Stimulated activated memory B cell treated with anti-CD40 and anti-IgM and Interleukin-4, amounts not matched to agents 10 μg/mL and 1 μg/mL and 100 μg/mL, for 72 hours (primary cell): ENCODE measurements at regions not wholly inside any gene's neighbourhood (a gene's known extent, or its start where the extent isn't known, plus 50 kb on each side); places are given as distances from the start of the nearest gene placed in this dataset.
"Not testable (repeated sequence)": the region's sequence is repeated elsewhere in the genome, so short reads cannot be mapped to it uniquely, and the experiment has no call there.

Experiments used
- ATAC-seq: fragments of 150-1000 bp; cut with Tn5 transposase; 2 replicates; pipeline ENCODE4 v1.10.0; 2021
- H3K27ac Mint-ChIP-seq: one replicate; pipeline ENCODE4 v1.8.0; 2022; ENCODE audit warnings: mild to moderate bottlenecking, mixed read lengths
- H3K27me3 Mint-ChIP-seq: one replicate; pipeline ENCODE4 v1.8.0; 2022; ENCODE audit warnings: mixed read lengths
- H3K36me3 Mint-ChIP-seq: one replicate; pipeline ENCODE4 v1.8.0; 2022; ENCODE audit warnings: mixed read lengths
- H3K4me1 Mint-ChIP-seq: one replicate; pipeline ENCODE4 v1.8.0; 2022; ENCODE audit warnings: mixed read lengths
- H3K4me3 Mint-ChIP-seq: one replicate; pipeline ENCODE4 v1.8.0; 2022; ENCODE audit warnings: mild to moderate bottlenecking, moderate library complexity, mixed read lengths
- H3K9me3 Mint-ChIP-seq: one replicate; pipeline ENCODE4 v1.8.0; 2022; ENCODE audit warnings: mixed read lengths

- no peaks in the 10 kb centered on the region for H3K4me1 Mint-ChIP-seq
Observed at GRCh38 chr1:78232630-78233029, 186.9 kb downstream of the GIPC2 start.

GRCh38 chr1:78234496-78234895 is 188.7 kb downstream of the GIPC2 start:
- peaks cover 3% of the 10 kb centered on the region for H3K9me3 Mint-ChIP-seq
- no peaks in the 10 kb centered on the region for H3K36me3 Mint-ChIP-seq
- no peak overlapping the region for H3K4me3 Mint-ChIP-seq
- no peaks in the 10 kb centered on the region for H3K4me1 Mint-ChIP-seq
- H3K27me3 Mint-ChIP-seq, result no peaks in the 10 kb centered on the region
- H3K27ac Mint-ChIP-seq, result no peak overlapping the region
- peak; percentile 27 for ATAC-seq

More at GRCh38 chr1:78232630-78233029, 186.9 kb downstream of the GIPC2 start:
- Mint-ChIP-seq H3K9me3 (no peaks in the 10 kb centered on the region), H3K27me3 (no peaks in the 10 kb centered on the region), H3K27ac (no peak overlapping the region), H3K36me3 (no peaks in the 10 kb centered on the region), H3K4me3 (no peak overlapping the region)
- ATAC-seq, result no peak

- Mint-ChIP-seq H3K27me3 (no peaks in the 10 kb centered on the region), H3K4me1 (no peaks in the 10 kb centered on the region), H3K9me3 (peaks cover 3% of the 10 kb centered on the region), H3K27ac (no peak overlapping the region), H3K4me3 (no peak overlapping the region), H3K36me3 (no peaks in the 10 kb centered on the region)
- no peak for ATAC-seq
Observed at GRCh38 chr1:78236716-78237115, 190.9 kb downstream of the GIPC2 start.

- Mint-ChIP-seq H3K27ac (no peak overlapping the region), H3K9me3 (peaks cover 3% of the 10 kb centered on the region), H3K27me3 (no peaks in the 10 kb centered on the region), H3K36me3 (no peaks in the 10 kb centered on the region), H3K4me3 (no peak overlapping the region), H3K4me1 (no peaks in the 10 kb centered on the region)
- ATAC-seq, result no peak
Observed at GRCh38 chr1:78237364-78237916, 191.7 kb downstream of the GIPC2 start.

- ATAC-seq, result no peak
- Mint-ChIP-seq H3K27me3 (no peaks in the 10 kb centered on the region), H3K4me3 (no peak overlapping the region), H3K9me3 (peaks cover 3% of the 10 kb centered on the region), H3K27ac (no peak overlapping the region), H3K36me3 (no peaks in the 10 kb centered on the region), H3K4me1 (no peaks in the 10 kb centered on the region)
Observed at GRCh38 chr1:78240191-78240590, 194.4 kb downstream of the GIPC2 start.

- H3K27ac Mint-ChIP-seq, result no peak overlapping the region
- no peak overlapping the region for H3K4me3 Mint-ChIP-seq
- H3K9me3 Mint-ChIP-seq, result peaks cover 3% of the 10 kb centered on the region
- H3K27me3 Mint-ChIP-seq, result no peaks in the 10 kb centered on the region
- ATAC-seq, result no peak
- H3K4me1 Mint-ChIP-seq, result no peaks in the 10 kb centered on the region
- no peaks in the 10 kb centered on the region for H3K36me3 Mint-ChIP-seq
Observed at GRCh38 chr1:78240755-78241154, 195.0 kb downstream of the GIPC2 start.

- no peaks in the 10 kb centered on the region for H3K27me3 Mint-ChIP-seq
- ATAC-seq, result no peak
- H3K36me3 Mint-ChIP-seq, result no peaks in the 10 kb centered on the region
Observed at GRCh38 chr1:78247079-78247478, 201.3 kb downstream of the GIPC2 start.

GRCh38 chr1:78250201-78250600 is 204.4 kb downstream of the GIPC2 start:
- H3K4me3 Mint-ChIP-seq, result no peak overlapping the region
- no peaks in the 10 kb centered on the region for H3K27me3 Mint-ChIP-seq
- H3K27ac Mint-ChIP-seq, result no peak overlapping the region
- H3K4me1 Mint-ChIP-seq, result no peaks in the 10 kb centered on the region
- peaks cover 3% of the 10 kb centered on the region for H3K9me3 Mint-ChIP-seq
- no peaks in the 10 kb centered on the region for H3K36me3 Mint-ChIP-seq
- ATAC-seq, result no peak

More at GRCh38 chr1:78247079-78247478, 201.3 kb downstream of the GIPC2 start:
- H3K4me3 Mint-ChIP-seq, result no peak overlapping the region
- peaks cover 3% of the 10 kb centered on the region for H3K9me3 Mint-ChIP-seq
- no peaks in the 10 kb centered on the region for H3K4me1 Mint-ChIP-seq
- H3K27ac Mint-ChIP-seq, result no peak overlapping the region

- no peak for ATAC-seq
- Mint-ChIP-seq H3K27me3 (peaks cover 9% of the 10 kb centered on the region), H3K9me3 (peaks cover 8% of the 10 kb centered on the region), H3K27ac (no peak overlapping the region), H3K4me1 (no peaks in the 10 kb centered on the region), H3K4me3 (no peak overlapping the region), H3K36me3 (no peaks in the 10 kb centered on the region)
Observed at GRCh38 chr1:78254517-78254916, 208.8 kb downstream of the GIPC2 start.

- H3K9me3 Mint-ChIP-seq, result peaks cover 12% of the 10 kb centered on the region
- no peak overlapping the region for H3K4me3 Mint-ChIP-seq
- H3K4me1 Mint-ChIP-seq, result no peaks in the 10 kb centered on the region
- no peak overlapping the region for H3K27ac Mint-ChIP-seq
- H3K36me3 Mint-ChIP-seq, result no peaks in the 10 kb centered on the region
- H3K27me3 Mint-ChIP-seq, result peaks cover 9% of the 10 kb centered on the region
- ATAC-seq, result no peak
Observed at GRCh38 chr1:78255383-78255782, 209.6 kb downstream of the GIPC2 start.

- no peak overlapping the region for H3K27ac Mint-ChIP-seq
- no peaks in the 10 kb centered on the region for H3K36me3 Mint-ChIP-seq
Observed at GRCh38 chr1:78255846-78256245, 210.1 kb downstream of the GIPC2 start.

GRCh38 chr1:78263459-78263858 is 217.7 kb downstream of the GIPC2 start:
- H3K4me1 Mint-ChIP-seq, result no peaks in the 10 kb centered on the region
- peaks cover 8% of the 10 kb centered on the region for H3K9me3 Mint-ChIP-seq
- no peak overlapping the region for H3K27ac Mint-ChIP-seq
- peak; percentile 57 for ATAC-seq
- H3K27me3 Mint-ChIP-seq, result no peaks in the 10 kb centered on the region
- no peak overlapping the region for H3K4me3 Mint-ChIP-seq
- no peaks in the 10 kb centered on the region for H3K36me3 Mint-ChIP-seq

More at GRCh38 chr1:78255846-78256245, 210.1 kb downstream of the GIPC2 start:
- H3K9me3 Mint-ChIP-seq, result peaks cover 10% of the 10 kb centered on the region
- no peak overlapping the region for H3K4me3 Mint-ChIP-seq
- no peak for ATAC-seq
- H3K4me1 Mint-ChIP-seq, result no peaks in the 10 kb centered on the region
- H3K27me3 Mint-ChIP-seq, result peaks cover 9% of the 10 kb centered on the region

- peaks cover 8% of the 10 kb centered on the region for H3K9me3 Mint-ChIP-seq
- no peak overlapping the region for H3K27ac Mint-ChIP-seq
- H3K27me3 Mint-ChIP-seq, result no peaks in the 10 kb centered on the region
- no peaks in the 10 kb centered on the region for H3K4me1 Mint-ChIP-seq
- no peak overlapping the region for H3K4me3 Mint-ChIP-seq
- ATAC-seq, result no peak
- H3K36me3 Mint-ChIP-seq, result no peaks in the 10 kb centered on the region
Observed at GRCh38 chr1:78263946-78264345, 218.2 kb downstream of the GIPC2 start.

- Mint-ChIP-seq H3K27ac (no peak overlapping the region), H3K4me1 (no peaks in the 10 kb centered on the region), H3K36me3 (no peaks in the 10 kb centered on the region), H3K9me3 (peaks cover 5% of the 10 kb centered on the region), H3K4me3 (no peak overlapping the region), H3K27me3 (no peaks in the 10 kb centered on the region)
- no peak for ATAC-seq
Observed at GRCh38 chr1:78267513-78268218, 221.9 kb downstream of the GIPC2 start.

- Mint-ChIP-seq H3K27ac (no peak overlapping the region), H3K27me3 (no peaks in the 10 kb centered on the region)
Observed at GRCh38 chr1:78269591-78269990, 221.2 kb upstream of the PTGFR start.

GRCh38 chr1:78271423-78271822 is 219.4 kb upstream of the PTGFR start:
- H3K27me3 Mint-ChIP-seq, result peaks cover 10% of the 10 kb centered on the region
- H3K9me3 Mint-ChIP-seq, H3K36me3 Mint-ChIP-seq, H3K27ac Mint-ChIP-seq, H3K4me1 Mint-ChIP-seq, H3K4me3 Mint-ChIP-seq, ATAC-seq: not testable (repeated sequence)

More at GRCh38 chr1:78269591-78269990, 221.2 kb upstream of the PTGFR start:
- peaks cover 5% of the 10 kb centered on the region for H3K9me3 Mint-ChIP-seq
- ATAC-seq, result no peak
- H3K36me3 Mint-ChIP-seq, result no peaks in the 10 kb centered on the region
- H3K4me1 Mint-ChIP-seq, result no peaks in the 10 kb centered on the region
- H3K4me3 Mint-ChIP-seq, result no peak overlapping the region
